ENCODE measurements at regions not wholly inside any gene's neighbourhood (a gene's known extent, or its start where the extent isn't known, plus 50 kb on each side); places are given as distances from the start of the nearest gene placed in this dataset.

GRCh38 chr14:94685681-94686485, 73.7 kb downstream of the SERPINA3 start:
- TF ChIP-seq GATA2 (IDR thresholded peaks at IDR 0.05; ENCODE audit: low read depth, low read length): no peak
- no peak for TF ChIP-seq GATA3 (IDR thresholded peaks at IDR 0.05; ENCODE audit: low read depth, low read length)

All from SH-SY5Y (cell line).